ENCODE measurements at regions not wholly inside any gene's neighbourhood (a gene's known extent, or its start where the extent isn't known, plus 50 kb on each side); places are given as distances from the start of the nearest gene placed in this dataset.

DNA sequence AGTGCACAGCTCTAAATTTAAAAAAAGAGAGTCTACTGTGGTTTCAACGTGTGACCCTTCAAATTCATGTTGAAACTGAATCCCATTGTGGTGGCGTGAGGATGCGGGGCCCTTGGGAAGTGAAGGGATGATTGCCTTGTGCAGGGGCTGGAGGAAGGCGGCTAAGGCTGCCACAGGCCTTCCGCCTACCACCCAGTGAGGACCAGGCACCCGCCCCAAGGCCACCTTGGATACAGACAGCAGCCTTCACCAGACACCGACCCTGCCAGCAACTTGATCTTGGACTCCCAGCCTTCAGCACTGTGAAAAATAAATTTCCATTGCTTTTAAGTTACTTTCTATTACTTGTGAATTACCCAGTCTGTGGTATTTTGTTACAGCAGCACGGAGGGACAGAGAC, 103.4 kb upstream of the TMEM18 start:
- no peak overlapping the region for H3K4me3 ChIP-seq (ENCODE audit: low read depth, low read length)
- TF ChIP-seq, protein P1, sequence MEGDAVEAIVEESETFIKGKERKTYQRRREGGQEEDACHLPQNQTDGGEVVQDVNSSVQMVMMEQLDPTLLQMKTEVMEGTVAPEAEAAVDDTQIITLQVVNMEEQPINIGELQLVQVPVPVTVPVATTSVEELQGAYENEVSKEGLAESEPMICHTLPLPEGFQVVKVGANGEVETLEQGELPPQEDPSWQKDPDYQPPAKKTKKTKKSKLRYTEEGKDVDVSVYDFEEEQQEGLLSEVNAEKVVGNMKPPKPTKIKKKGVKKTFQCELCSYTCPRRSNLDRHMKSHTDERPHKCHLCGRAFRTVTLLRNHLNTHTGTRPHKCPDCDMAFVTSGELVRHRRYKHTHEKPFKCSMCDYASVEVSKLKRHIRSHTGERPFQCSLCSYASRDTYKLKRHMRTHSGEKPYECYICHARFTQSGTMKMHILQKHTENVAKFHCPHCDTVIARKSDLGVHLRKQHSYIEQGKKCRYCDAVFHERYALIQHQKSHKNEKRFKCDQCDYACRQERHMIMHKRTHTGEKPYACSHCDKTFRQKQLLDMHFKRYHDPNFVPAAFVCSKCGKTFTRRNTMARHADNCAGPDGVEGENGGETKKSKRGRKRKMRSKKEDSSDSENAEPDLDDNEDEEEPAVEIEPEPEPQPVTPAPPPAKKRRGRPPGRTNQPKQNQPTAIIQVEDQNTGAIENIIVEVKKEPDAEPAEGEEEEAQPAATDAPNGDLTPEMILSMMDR (IDR thresholded peaks at IDR 0.05; ENCODE audit: low read depth, low read length, missing control alignments): no peak
- in situ Hi-C loops (cut with HindIII; ENCODE audit: low sequenced_read_pairs): no loop called here
- DNase-seq (ENCODE audit: low read depth): no peak

GRCh38 chr2:780002-780401, 102.8 kb upstream of the TMEM18 start:
- TF ChIP-seq, protein P1 (IDR thresholded peaks at IDR 0.05; ENCODE audit: low read depth, low read length, missing control alignments): no peak
- in situ Hi-C loops (cut with HindIII; ENCODE audit: low sequenced_read_pairs): no loop called here
- no peak overlapping the region for H3K4me3 ChIP-seq (ENCODE audit: low read depth, low read length)
- DNase-seq (ENCODE audit: low read depth): no peak

DNA sequence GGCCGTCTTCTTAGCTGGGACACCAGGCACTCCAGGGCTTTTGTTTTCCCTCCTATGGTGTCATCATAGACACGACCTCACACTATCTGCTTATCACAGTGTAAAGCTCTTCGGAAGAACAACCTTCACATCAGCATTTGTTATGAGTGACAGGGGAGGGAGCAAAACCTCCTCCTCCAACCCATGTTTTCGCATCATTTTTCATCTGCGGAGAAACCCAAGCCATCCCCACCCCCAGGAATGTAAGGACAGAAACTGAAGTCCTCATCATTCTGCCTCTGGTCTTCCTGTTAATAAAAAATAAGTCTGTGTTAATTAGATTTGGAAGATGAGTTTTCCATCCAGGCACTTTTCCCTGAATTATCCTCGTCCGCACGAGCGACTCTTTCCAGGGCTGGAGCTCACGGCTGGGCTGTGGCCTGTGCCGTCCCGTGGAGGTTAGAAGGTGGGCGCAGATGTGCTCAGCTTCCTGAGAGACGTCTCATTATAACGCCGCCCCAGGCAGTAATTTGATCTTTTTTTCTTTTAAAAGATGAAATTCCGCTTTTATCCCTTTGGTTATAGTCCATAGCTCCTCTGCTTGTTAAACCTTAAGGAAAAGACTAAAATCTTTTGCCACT, 101.6 kb upstream of the TMEM18 start:
- no peak for DNase-seq (ENCODE audit: low read depth)
- TF ChIP-seq, protein P1 (IDR thresholded peaks at IDR 0.05; ENCODE audit: low read depth, low read length, missing control alignments): no peak
- no peak overlapping the region for H3K4me3 ChIP-seq (ENCODE audit: low read depth, low read length)
- in situ Hi-C loops (cut with HindIII; ENCODE audit: low sequenced_read_pairs): no loop called here

DNA sequence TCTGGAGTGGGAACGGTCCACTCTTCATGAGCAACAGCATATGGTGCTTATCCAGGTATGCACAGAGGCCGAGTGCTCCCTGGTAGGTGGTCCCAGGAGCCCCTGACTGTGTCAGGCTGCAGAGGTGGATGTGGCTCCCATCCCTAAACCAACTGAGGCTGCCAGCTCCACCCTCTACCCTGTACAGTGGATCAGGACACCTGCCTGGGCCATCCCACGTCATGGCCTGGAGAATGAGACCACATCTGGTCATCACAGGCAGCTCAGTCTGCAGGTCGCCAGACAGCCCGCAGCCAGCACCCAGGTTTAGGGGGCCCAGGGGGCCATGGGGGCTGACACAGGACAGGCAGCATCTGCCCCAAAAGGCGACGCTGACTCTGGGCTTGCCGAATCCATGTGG, 100.3 kb upstream of the TMEM18 start:
- H3K4me3 ChIP-seq (ENCODE audit: low read depth, low read length): no peak overlapping the region
- in situ Hi-C loops (cut with HindIII; ENCODE audit: low sequenced_read_pairs): no loop called here
- TF ChIP-seq, protein P1 (IDR thresholded peaks at IDR 0.05; ENCODE audit: low read depth, low read length, missing control alignments): no peak
- DNase-seq (ENCODE audit: low read depth): no peak

- in situ Hi-C loops (cut with HindIII; ENCODE audit: low sequenced_read_pairs): no loop called here
- no peak for DNase-seq (ENCODE audit: low read depth)
- TF ChIP-seq, protein P1 (IDR thresholded peaks at IDR 0.05; ENCODE audit: low read depth, low read length, missing control alignments): no peak
- no peak overlapping the region for H3K4me3 ChIP-seq (ENCODE audit: low read depth, low read length)
These were observed 99.8 kb upstream of the TMEM18 start for GRCh38 chr2:777051-777450.

GRCh38 chr2:776487-776886, 99.3 kb upstream of the TMEM18 start:
- TF ChIP-seq, protein P1 (IDR thresholded peaks at IDR 0.05; ENCODE audit: low read depth, low read length, missing control alignments): no peak
- H3K4me3 ChIP-seq (ENCODE audit: low read depth, low read length): no peak overlapping the region
- in situ Hi-C loops (cut with HindIII; ENCODE audit: low sequenced_read_pairs): no loop called here
- no peak for DNase-seq (ENCODE audit: low read depth)

Measured in astrocyte of the cerebellum (primary cell).